Right lobe of liver (tissue), 4 donors: ENCODE measurements at regions not wholly inside any gene's neighbourhood (a gene's known extent, or its start where the extent isn't known, plus 50 kb on each side); places are given as distances from the start of the nearest gene placed in this dataset.

Source experiments
- POLR2A ChIP-seq: fragments of 450-650 bp; IDR thresholded peaks from one replicate; pipeline ENCODE4 v1.6.1; 2017; ENCODE audit warnings: antibody characterized with exemption, mild to moderate bottlenecking
- TF ChIP-seq, protein P1 (sequence below), 4 donors: fragments of 200-600 bp in 3 of 4; fragments of 450-650 bp in 1 of 4; IDR thresholded peaks; one replicate each; pipeline versions ENCODE4 v1.5.1 to v1.8.0; 2016 to 2022; ENCODE audit warnings: antibody characterized with exemption in 4 of 4, mild to moderate bottlenecking in 2 of 4
- donor health status: DM: no; HTN: no; CAD: no.
- donor health status: DM: no; HTN: no; CAD: no.
- donor health status: DM: no; HTN: yes; CAD: no.

DNA sequence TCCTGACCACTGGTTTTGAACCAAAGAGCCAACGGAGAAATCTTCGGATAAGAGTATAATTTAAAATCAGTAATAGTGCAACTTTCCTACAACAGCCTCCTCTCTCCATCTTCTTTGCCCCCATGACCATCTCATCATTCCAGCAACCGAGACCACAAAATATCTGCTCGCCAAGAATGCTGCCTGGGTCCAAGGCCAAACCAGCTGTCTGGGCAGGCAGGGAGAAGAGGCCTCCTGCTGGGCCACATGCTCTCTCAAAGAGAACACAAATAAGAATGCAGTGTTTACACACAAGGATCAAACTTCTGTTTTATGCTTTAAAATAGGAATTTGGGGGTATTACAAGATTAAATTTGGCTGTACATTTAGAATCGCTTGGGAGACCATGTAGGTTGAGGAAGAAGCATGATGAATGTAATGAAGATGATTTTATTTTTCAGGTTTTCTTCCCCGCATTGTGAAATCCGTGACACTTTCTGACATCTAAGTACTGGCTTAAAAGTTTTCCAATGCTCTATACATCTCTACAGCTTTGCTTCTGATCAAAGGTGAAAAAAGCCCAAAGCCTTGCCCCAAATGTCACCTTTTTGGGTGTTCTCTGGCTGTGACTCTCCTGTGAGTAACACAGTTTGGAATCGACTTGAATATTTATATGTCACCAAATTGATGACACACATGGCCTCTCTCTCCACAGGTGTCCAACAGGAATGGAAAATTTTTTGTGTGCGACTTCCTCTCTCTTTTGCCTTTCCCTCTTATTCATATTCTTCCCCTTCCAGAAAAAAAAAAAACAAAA is 79.4 kb upstream of the PROKR2 start:
- TF ChIP-seq, protein P1, sequence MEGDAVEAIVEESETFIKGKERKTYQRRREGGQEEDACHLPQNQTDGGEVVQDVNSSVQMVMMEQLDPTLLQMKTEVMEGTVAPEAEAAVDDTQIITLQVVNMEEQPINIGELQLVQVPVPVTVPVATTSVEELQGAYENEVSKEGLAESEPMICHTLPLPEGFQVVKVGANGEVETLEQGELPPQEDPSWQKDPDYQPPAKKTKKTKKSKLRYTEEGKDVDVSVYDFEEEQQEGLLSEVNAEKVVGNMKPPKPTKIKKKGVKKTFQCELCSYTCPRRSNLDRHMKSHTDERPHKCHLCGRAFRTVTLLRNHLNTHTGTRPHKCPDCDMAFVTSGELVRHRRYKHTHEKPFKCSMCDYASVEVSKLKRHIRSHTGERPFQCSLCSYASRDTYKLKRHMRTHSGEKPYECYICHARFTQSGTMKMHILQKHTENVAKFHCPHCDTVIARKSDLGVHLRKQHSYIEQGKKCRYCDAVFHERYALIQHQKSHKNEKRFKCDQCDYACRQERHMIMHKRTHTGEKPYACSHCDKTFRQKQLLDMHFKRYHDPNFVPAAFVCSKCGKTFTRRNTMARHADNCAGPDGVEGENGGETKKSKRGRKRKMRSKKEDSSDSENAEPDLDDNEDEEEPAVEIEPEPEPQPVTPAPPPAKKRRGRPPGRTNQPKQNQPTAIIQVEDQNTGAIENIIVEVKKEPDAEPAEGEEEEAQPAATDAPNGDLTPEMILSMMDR (IDR thresholded peaks at IDR 0.05) = no peak
- TF ChIP-seq POLR2A = no peak
